SK-N-SH treated with all-trans-retinoic acid at 6 μM for 48 hours (cell line): ENCODE measurements at regions not wholly inside any gene's neighbourhood (a gene's known extent, or its start where the extent isn't known, plus 50 kb on each side); places are given as distances from the start of the nearest gene placed in this dataset.
"Not testable (repeated sequence)": the region's sequence is repeated elsewhere in the genome, so short reads cannot be mapped to it uniquely, and the experiment has no call there.

Source experiments
- ATAC-seq: fragments of 200-7000 bp; cut with Tn5 transposase; 3 replicates; pipeline ENCODE4 v1.9.1; 2020; ENCODE audit warnings: mild to moderate bottlenecking, moderate library complexity
- ARNTL ChIP-seq: fragments of 450-650 bp; formaldehyde crosslinking; IDR thresholded peaks from 2 replicates; pipeline ENCODE4 v1.5.0; 2020; ENCODE audit warnings: low read depth, mild to moderate bottlenecking, moderate library complexity, borderline replicate concordance
- BACH2 ChIP-seq: fragments of 250-450 bp; sonication (Bioruptor Pico); IDR thresholded peaks from 2 replicates; pipeline ENCODE4 v1.9.0; 2021; ENCODE audit warnings: mild to moderate bottlenecking, borderline replicate concordance
- CREB5 ChIP-seq: fragments of 250-450 bp; sonication (Bioruptor Pico); IDR thresholded peaks from 2 replicates; pipeline ENCODE4 v1.5.1; 2020; ENCODE audit warnings: low read depth, mild to moderate bottlenecking, moderate library complexity
- CSDC2 ChIP-seq: fragments of 250-450 bp; sonication (Bioruptor Pico); IDR thresholded peaks from 2 replicates; pipeline ENCODE4 v1.5.0; 2020; ENCODE audit warnings: mild to moderate bottlenecking, moderate library complexity
- CSRNP3 ChIP-seq: fragments of 250-450 bp; sonication (Bioruptor Pico); IDR thresholded peaks from 2 replicates; pipeline ENCODE4 v1.5.1; 2021; ENCODE audit warnings: mild to moderate bottlenecking, moderate library complexity
- ESRRG ChIP-seq: fragments of 250-450 bp; sonication (Bioruptor Pico); IDR thresholded peaks from 2 replicates; pipeline ENCODE4 v1.6.1; 2021; ENCODE audit warnings: mild to moderate bottlenecking
- GLIS3 ChIP-seq: fragments of 250-450 bp; sonication (Bioruptor Pico); IDR thresholded peaks from 2 replicates; pipeline ENCODE4 v1.5.0; 2020; ENCODE audit warnings: mild to moderate bottlenecking, moderate library complexity
- ISL1 ChIP-seq: fragments of 250-450 bp; sonication (Bioruptor Pico); IDR thresholded peaks from 2 replicates; pipeline ENCODE4 v2.1.2; 2022; ENCODE audit warnings: mild to moderate bottlenecking, moderate library complexity
- PATZ1 ChIP-seq: fragments of 250-450 bp; sonication (Bioruptor Pico); IDR thresholded peaks from 2 replicates; pipeline ENCODE4 v1.8.0; 2020; ENCODE audit warnings: mild to moderate bottlenecking, moderate library complexity, borderline replicate concordance
- POU6F1 ChIP-seq: fragments of 250-450 bp; sonication (Bioruptor Pico); IDR thresholded peaks from 2 replicates; pipeline ENCODE4 v1.8.0; 2021; ENCODE audit warnings: low read depth, mild to moderate bottlenecking, moderate library complexity, borderline replicate concordance
- PPARA ChIP-seq: fragments of 250-450 bp; sonication (Bioruptor Pico); IDR thresholded peaks from 2 replicates; pipeline ENCODE4 v1.5.0; 2020; ENCODE audit warnings: mild to moderate bottlenecking, borderline replicate concordance
- RARB ChIP-seq: fragments of 250-450 bp; sonication (Bioruptor Pico); IDR thresholded peaks from 2 replicates; pipeline ENCODE4 v1.8.0; 2021; ENCODE audit warnings: mild to moderate bottlenecking, moderate library complexity
- SNAI2 ChIP-seq: fragments of 250-450 bp; sonication (Bioruptor Pico); IDR thresholded peaks from 2 replicates; pipeline ENCODE4 v1.5.0; 2020; ENCODE audit warnings: mild to moderate bottlenecking, moderate library complexity
- TCF4 ChIP-seq: fragments of 250-450 bp; sonication (Bioruptor Pico); IDR thresholded peaks from 2 replicates; pipeline ENCODE4 v1.8.0; 2021; ENCODE audit warnings: mild to moderate bottlenecking, moderate library complexity, borderline replicate concordance
- TOX ChIP-seq: fragments of 250-450 bp; sonication (Bioruptor Pico); IDR thresholded peaks from 2 replicates; pipeline ENCODE4 v1.8.0; 2021; ENCODE audit warnings: mild to moderate bottlenecking, moderate library complexity, borderline replicate concordance
- TSHZ2 ChIP-seq: fragments of 250-450 bp; sonication (Bioruptor Pico); IDR thresholded peaks from 2 replicates; pipeline ENCODE4 v1.5.0; 2020; ENCODE audit warnings: mild to moderate bottlenecking, moderate library complexity
- ZC3H10 ChIP-seq: fragments of 250-450 bp; sonication (Bioruptor Pico); IDR thresholded peaks from 2 replicates; pipeline ENCODE4 v1.5.1; 2021; ENCODE audit warnings: mild to moderate bottlenecking, moderate library complexity
- ZFP3 ChIP-seq: fragments of 250-450 bp; sonication (Bioruptor Pico); IDR thresholded peaks from 2 replicates; pipeline ENCODE4 v1.5.0; 2020; ENCODE audit warnings: mild to moderate bottlenecking, moderate library complexity
- ZFP30 ChIP-seq: fragments of 450-650 bp; formaldehyde crosslinking; IDR thresholded peaks from 2 replicates; pipeline ENCODE4 v1.5.0; 2022; ENCODE audit warnings: mild to moderate bottlenecking, moderate library complexity
- ZNF70 ChIP-seq: fragments of 450-650 bp; formaldehyde crosslinking; IDR thresholded peaks from 2 replicates; pipeline ENCODE4 v1.5.0; 2020; ENCODE audit warnings: mild to moderate bottlenecking, moderate library complexity
- ZNF8 ChIP-seq: fragments of 450-650 bp; formaldehyde crosslinking; IDR thresholded peaks from 2 replicates; pipeline ENCODE4 v1.5.0; 2020; ENCODE audit warnings: mild to moderate bottlenecking, moderate library complexity

GRCh38 chr17:79556271-79556670 is 54.6 kb downstream of the RBFOX3 start (continued):
- no peak for TF ChIP-seq CSRNP3 (CRISPR knock-in tag)
- no peak for TF ChIP-seq ZFP3
- TF ChIP-seq TCF4, result no peak
- TF ChIP-seq, all 23 proteins: peak for 0

- ATAC-seq, result no peak
- TF ChIP-seq ZNF8, result no peak
- no peak for TF ChIP-seq SNAI2 (CRISPR knock-in tag)
- TF ChIP-seq TOX (CRISPR knock-in tag), result no peak
- no peak for TF ChIP-seq TSHZ2
- TF ChIP-seq ZNF70, result no peak
- no peak for TF ChIP-seq GLIS3 (CRISPR knock-in tag)
- TF ChIP-seq CSDC2 (CRISPR knock-in tag), result no peak
- no peak for TF ChIP-seq ZFP3
- no peak for TF ChIP-seq ZFP30 (CRISPR knock-in tag)
- TF ChIP-seq RARB, result no peak
- no peak for TF ChIP-seq ARNTL (CRISPR knock-in tag)
- no peak for TF ChIP-seq PPARA (CRISPR knock-in tag)
- TF ChIP-seq CSRNP3 (CRISPR knock-in tag), result no peak
- no peak for TF ChIP-seq ESRRG
- no peak for TF ChIP-seq PATZ1 (CRISPR knock-in tag)
- TF ChIP-seq ZC3H10 (CRISPR knock-in tag), result no peak
- TF ChIP-seq ISL1 (CRISPR knock-in tag), result no peak
- no peak for TF ChIP-seq CREB5
- TF ChIP-seq BACH2 (CRISPR knock-in tag), result no peak
Observed at GRCh38 chr17:79555543-79555942, 55.3 kb downstream of the RBFOX3 start.

GRCh38 chr17:79554346-79554745 is 56.5 kb downstream of the RBFOX3 start:
- not testable (repeated sequence) for ATAC-seq

GRCh38 chr17:79552824-79553223 is 58.0 kb downstream of the RBFOX3 start:
- ATAC-seq, result no peak
- no peak for TF ChIP-seq GLIS3 (CRISPR knock-in tag)
- no peak for TF ChIP-seq ZC3H10 (CRISPR knock-in tag)
- TF ChIP-seq ZFP30 (CRISPR knock-in tag), result no peak
- no peak for TF ChIP-seq ISL1 (CRISPR knock-in tag)
- no peak for TF ChIP-seq RARB
- no peak for TF ChIP-seq CREB5
- TF ChIP-seq ZFP3, result no peak
- no peak for TF ChIP-seq PATZ1 (CRISPR knock-in tag)
- no peak for TF ChIP-seq CSRNP3 (CRISPR knock-in tag)
- no peak for TF ChIP-seq POU6F1
- no peak for TF ChIP-seq TOX (CRISPR knock-in tag)
- TF ChIP-seq ESRRG, result no peak
- TF ChIP-seq, all 23 proteins: peak for 0
